ENCODE measurements at regions not wholly inside any gene's neighbourhood (a gene's known extent, or its start where the extent isn't known, plus 50 kb on each side); places are given as distances from the start of the nearest gene placed in this dataset.
"Not testable (repeated sequence)": the region's sequence is repeated elsewhere in the genome, so short reads cannot be mapped to it uniquely, and the experiment has no call there.

DNA sequence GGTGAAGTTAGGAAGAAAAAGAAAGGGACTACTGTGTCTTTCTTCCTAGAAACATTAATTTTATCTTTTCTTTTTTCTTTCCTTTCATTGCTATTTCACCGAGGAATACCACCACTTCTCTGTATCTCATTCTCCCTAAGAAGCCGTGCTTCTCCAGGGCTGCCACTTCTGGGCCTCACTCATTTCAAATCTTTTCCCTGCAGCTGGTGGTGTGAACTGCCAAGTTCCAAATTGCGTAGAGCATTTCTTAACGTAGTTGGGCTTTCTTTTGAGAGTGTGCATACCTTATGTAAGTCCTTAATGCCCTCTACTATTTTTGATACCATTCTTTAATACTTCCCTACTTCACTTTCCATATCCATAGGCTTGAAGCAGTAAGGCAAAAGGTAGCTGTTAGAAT, 66.7 kb upstream of the CYP1B1 start:
- no peak for DNase-seq

GRCh38 chr2:38141501-38141900, 65.5 kb upstream of the CYP1B1 start:
- no peak for DNase-seq

- no peak for DNase-seq
These were observed 63.0 kb upstream of the CYP1B1 start for GRCh38 chr2:38138996-38139395.

DNA sequence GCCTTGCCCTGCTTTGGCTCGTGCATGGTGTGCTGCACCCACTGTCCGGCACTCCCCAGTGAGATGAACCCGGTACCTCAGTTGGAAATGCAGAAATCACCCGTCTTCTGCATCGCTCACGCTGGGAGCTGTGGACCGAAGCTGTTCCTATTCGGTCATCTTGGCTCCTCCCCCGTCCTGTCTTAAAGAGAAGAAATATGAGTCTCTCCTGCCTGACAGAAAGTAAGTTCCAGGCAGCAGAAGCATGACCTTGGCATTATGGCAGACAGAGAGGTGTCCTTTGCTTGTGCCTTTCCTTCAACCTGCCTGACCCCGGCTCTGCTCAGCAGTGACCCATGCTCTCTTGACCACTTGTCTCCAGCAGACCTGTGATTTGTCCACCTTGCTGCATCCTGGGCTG, 62.5 kb upstream of the CYP1B1 start:
- no peak for DNase-seq

DNA sequence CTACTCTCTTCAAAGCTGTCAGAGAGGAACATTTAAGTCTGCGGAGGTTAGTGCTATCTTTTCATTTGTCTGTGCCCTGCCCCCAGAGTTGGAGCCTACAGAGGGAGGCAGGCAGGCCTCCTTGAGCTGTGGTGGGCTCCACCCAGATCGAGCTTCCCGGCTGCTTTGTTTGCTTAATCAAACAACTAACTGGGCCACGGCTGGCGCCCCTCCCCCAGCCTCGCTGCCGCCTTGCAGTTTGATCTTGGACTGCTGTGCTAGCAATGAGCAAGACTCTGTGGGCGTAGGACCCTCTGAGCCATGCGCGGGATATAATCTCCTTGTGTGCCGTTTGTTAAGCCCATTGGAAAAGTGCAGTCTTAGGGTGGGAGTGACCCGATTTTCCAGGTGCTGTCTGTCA, 62.0 kb upstream of the CYP1B1 start:
- not testable (repeated sequence) for DNase-seq

DNA sequence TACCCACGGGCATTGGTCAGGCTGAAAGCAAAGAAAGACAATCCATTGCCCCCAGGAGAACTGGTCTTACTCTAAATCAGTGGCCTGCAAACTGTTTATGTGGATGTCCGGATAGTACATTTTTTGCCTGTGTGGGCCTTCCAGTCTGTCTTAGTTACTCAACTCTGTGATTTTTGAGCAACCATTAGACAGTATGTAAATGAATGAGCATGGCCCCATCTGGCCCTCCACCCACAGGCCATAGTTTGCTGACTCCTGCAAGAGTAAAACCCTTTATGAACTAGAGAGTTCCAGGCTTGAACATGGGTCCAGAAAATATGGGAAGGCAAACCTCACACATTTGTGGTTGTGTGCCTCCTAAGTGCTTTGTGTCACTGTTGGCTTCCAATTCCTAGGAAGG, 55.7 kb upstream of the CYP1B1 start:
- DNase-seq: no peak

- DNase-seq: no peak
These were observed 54.9 kb upstream of the CYP1B1 start for GRCh38 chr2:38130876-38131275.

DNA sequence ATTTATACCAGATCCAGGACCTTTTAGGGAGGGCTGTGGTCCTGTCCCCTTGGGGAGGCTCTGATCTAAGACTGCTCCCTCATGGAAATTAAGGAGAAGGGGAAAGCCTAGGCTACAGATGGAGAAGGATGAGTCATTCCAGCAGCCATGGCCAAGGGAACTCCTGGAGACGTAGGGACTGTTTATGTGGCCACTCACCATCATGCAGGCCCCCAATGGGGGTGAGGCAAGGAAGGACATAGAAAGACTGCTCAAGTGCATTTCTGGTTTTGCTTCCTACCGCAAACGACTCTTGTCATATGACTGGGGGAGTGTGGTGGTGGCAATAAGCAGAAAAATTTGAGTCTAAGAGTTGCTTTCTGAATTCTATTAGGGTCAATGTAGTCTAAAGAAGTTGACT, 54.0 kb upstream of the CYP1B1 start:
- DNase-seq: no peak

DNA sequence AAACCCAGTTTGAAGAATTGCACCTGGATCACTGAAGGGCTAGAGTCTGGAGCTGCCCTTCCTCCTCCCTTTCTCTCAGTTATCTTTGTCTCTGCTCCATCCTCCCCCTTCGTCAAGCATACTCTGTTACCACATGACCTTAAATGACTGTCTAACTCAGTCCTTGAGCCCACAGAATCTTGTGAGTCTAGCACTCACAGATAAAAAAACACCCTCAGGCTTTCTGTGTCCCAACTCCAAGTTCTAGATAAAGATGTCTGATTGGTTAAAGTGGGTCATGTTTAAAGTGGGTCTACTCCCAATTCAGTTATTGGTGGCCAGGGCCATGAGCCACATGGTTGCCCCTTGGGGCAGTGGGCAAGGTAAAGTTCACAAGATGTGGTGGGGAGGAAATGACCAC, 53.5 kb upstream of the CYP1B1 start:
- no peak for DNase-seq

- DNase-seq: no peak
These were observed 52.7 kb upstream of the CYP1B1 start for GRCh38 chr2:38128653-38129052.

- no peak for DNase-seq
These were observed 51.3 kb upstream of the CYP1B1 start for GRCh38 chr2:38127277-38127676.

- DNase-seq: no peak
These were observed 49.9 kb upstream of the CYP1B1 start for GRCh38 chr2:38125842-38126241.
